DND-41 (cell line): ENCODE measurements at regions not wholly inside any gene's neighbourhood (a gene's known extent, or its start where the extent isn't known, plus 50 kb on each side); places are given as distances from the start of the nearest gene placed in this dataset.

ENCODE experiments used
- ATAC-seq: fragments of 200-7000 bp; cut with Tn5 transposase; 3 replicates; pipeline ENCODE4 v1.9.1; 2021; ENCODE audit warnings: low read depth; ENCODE audit not compliant: insufficient read depth
- DNase-seq: peaks from one replicate; pipeline ENCODE4 v3.0.0-alpha.2; 2020
- H2AFZ ChIP-seq: 2 replicates; pipeline ENCODE4 v1.6.0; 2012; ENCODE audit warnings: low read depth, low read length
- H3K27ac ChIP-seq: 2 replicates; pipeline ENCODE4 v1.5.1; 2012; ENCODE audit warnings: low read length, inconsistent platforms
- H3K27me3 ChIP-seq: fragments of 200-600 bp; sonication (generic); 2 replicates; pipeline ENCODE4 v1.6.0; 2012; ENCODE audit warnings: low read length, mild to moderate bottlenecking, inconsistent platforms; ENCODE audit not compliant: insufficient read depth, poor library complexity
- H3K36me3 ChIP-seq: 2 replicates; pipeline ENCODE4 v1.5.1; 2012; ENCODE audit warnings: low read length, inconsistent platforms; ENCODE audit not compliant: insufficient read depth
- H3K4me1 ChIP-seq: 2 replicates; pipeline ENCODE4 v1.5.1; 2012; ENCODE audit warnings: mild to moderate bottlenecking, low read length; ENCODE audit not compliant: insufficient read depth
- H3K4me2 ChIP-seq: 2 replicates; pipeline ENCODE4 v1.6.0; 2012; ENCODE audit warnings: mild to moderate bottlenecking, moderate library complexity, low read length, inconsistent platforms; ENCODE audit not compliant: insufficient read depth
- H3K4me3 ChIP-seq, 2 experiments: fragments of 200-600 bp in 1 of 2; shearing (Covaris generic) in 1 of 2; 2 replicates each; pipeline ENCODE4 v1.5.1; 2012 to 2016; ENCODE audit warnings: inconsistent platforms in 2 of 2, low read length in 2 of 2, mild to moderate bottlenecking in 2 of 2, low read depth in 1 of 2, moderate library complexity in 1 of 2
- H3K79me2 ChIP-seq: 2 replicates; pipeline ENCODE4 v1.6.0; 2012; ENCODE audit warnings: low read length, inconsistent platforms; ENCODE audit not compliant: insufficient read depth
- H3K9ac ChIP-seq: 2 replicates; pipeline ENCODE4 v1.6.0; 2012; ENCODE audit warnings: low read depth, mild to moderate bottlenecking, inconsistent platforms, low read length, moderate library complexity
- H3K9me3 ChIP-seq: 2 replicates; pipeline ENCODE4 v1.5.1; 2012; ENCODE audit warnings: low read length, moderate library complexity, mild to moderate bottlenecking, inconsistent platforms; ENCODE audit not compliant: insufficient read depth, severe bottlenecking
- H4K20me1 ChIP-seq: 2 replicates; pipeline ENCODE4 v1.6.0; 2012; ENCODE audit warnings: low read length; ENCODE audit not compliant: insufficient read depth
- EZH2 ChIP-seq: IDR thresholded peaks from 3 replicates; pipeline ENCODE4 v1.6.1; 2012; ENCODE audit warnings: borderline replicate concordance, low read depth, mild to moderate bottlenecking, moderate library complexity, low read length, inconsistent platforms; ENCODE audit not compliant: severe bottlenecking
- TF ChIP-seq, protein P1 (sequence below): IDR thresholded peaks from 2 replicates; pipeline ENCODE4 v1.5.1; 2012; ENCODE audit warnings: borderline replicate concordance, low read length, moderate library complexity, mild to moderate bottlenecking; ENCODE audit not compliant: poor library complexity, severe bottlenecking; ENCODE audit errors: extremely low read depth

DNA sequence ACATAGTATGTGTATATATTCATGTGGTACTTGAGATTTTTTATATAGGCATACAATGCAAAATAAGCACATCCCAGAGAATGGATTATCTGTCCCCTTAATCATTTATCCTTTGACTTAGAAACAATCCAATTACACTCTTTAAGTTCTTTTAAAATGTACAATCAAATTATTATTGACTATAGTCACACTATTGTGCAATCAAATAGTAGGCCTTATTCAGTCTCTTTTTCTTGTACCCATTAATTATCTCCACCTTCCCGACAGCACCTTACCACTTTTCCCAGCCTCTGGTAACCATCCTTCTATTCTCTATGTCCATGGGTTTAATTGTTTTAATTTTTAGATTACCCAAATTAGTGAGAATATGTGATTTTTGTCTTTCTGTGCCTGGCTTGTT is 914.1 kb downstream of the CCDC85A start:
- Histone ChIP-seq H3K36me3 (no peaks in the 10 kb centered on the region), H3K27ac (no peak overlapping the region), H3K4me1 (no peaks in the 10 kb centered on the region), H3K4me2 (no peak overlapping the region), H3K9me3 (no peaks in the 10 kb centered on the region), H3K79me2 (no peaks in the 10 kb centered on the region), H4K20me1 (no peaks in the 10 kb centered on the region), H3K4me3 (no peak overlapping the region), H3K27me3 (no peaks in the 10 kb centered on the region), H3K9ac (no peak overlapping the region), H2AFZ (no peak overlapping the region)
- ATAC-seq (no peak), DNase-seq (no peak)
- TF ChIP-seq, protein P1, sequence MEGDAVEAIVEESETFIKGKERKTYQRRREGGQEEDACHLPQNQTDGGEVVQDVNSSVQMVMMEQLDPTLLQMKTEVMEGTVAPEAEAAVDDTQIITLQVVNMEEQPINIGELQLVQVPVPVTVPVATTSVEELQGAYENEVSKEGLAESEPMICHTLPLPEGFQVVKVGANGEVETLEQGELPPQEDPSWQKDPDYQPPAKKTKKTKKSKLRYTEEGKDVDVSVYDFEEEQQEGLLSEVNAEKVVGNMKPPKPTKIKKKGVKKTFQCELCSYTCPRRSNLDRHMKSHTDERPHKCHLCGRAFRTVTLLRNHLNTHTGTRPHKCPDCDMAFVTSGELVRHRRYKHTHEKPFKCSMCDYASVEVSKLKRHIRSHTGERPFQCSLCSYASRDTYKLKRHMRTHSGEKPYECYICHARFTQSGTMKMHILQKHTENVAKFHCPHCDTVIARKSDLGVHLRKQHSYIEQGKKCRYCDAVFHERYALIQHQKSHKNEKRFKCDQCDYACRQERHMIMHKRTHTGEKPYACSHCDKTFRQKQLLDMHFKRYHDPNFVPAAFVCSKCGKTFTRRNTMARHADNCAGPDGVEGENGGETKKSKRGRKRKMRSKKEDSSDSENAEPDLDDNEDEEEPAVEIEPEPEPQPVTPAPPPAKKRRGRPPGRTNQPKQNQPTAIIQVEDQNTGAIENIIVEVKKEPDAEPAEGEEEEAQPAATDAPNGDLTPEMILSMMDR: no peak
- TF ChIP-seq EZH2: no peak

DNA sequence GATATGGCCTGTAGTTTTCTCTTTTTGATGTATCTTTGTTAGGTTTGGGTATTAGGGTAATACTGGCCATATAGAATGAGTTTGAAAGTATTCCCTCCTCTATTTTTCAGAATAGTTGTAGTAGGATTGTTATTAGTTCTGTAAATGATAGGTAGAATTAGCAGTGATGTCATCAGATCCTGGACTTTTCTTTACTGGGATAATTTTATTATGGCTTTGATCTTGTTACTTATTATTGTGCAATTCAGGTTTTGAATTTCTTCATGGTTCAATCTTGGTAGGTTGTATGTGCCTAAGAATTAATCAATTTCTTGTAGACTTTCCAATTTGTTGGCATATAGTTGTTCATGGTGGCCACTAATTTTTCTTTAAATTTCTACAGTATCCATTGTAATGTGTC is 916.6 kb downstream of the CCDC85A start:
- Histone ChIP-seq H2AFZ (no peak overlapping the region), H3K4me1 (no peaks in the 10 kb centered on the region), H3K9me3 (no peaks in the 10 kb centered on the region), H3K79me2 (no peaks in the 10 kb centered on the region), H3K4me3 (no peak overlapping the region), H3K4me2 (no peak overlapping the region), H3K27ac (no peak overlapping the region), H3K36me3 (no peaks in the 10 kb centered on the region), H3K9ac (no peak overlapping the region), H4K20me1 (no peaks in the 10 kb centered on the region), H3K27me3 (no peaks in the 10 kb centered on the region)
- TF ChIP-seq EZH2: no peak
- TF ChIP-seq, protein P1: no peak
- ATAC-seq: no peak
- no peak for DNase-seq

DNA sequence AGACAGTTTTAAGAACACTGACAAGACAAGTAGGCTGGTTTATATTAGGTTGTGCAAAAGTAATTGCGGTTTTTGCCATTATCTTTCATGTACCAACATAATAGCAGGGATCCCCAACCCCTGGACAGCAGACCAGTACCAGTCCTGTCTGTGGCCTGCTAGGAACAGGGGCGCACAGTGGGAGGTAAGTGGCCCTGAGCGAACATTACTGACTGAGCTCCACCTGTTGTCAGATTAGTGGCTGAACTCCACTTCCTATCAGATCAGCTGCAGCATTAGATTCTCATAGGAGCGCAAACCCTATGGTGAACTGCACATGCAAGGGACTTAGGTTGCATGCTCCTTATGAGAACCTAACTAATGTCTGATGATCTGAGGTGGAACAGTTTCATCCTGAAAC is 921.9 kb downstream of the CCDC85A start:
- Histone ChIP-seq H3K4me1 (no peaks in the 10 kb centered on the region), H3K79me2 (no peaks in the 10 kb centered on the region), H3K9ac (no peak overlapping the region), H3K4me3 (no peak overlapping the region), H2AFZ (no peak overlapping the region), H3K4me2 (no peak overlapping the region), H4K20me1 (no peaks in the 10 kb centered on the region), H3K36me3 (no peaks in the 10 kb centered on the region), H3K27me3 (no peaks in the 10 kb centered on the region), H3K9me3 (no peaks in the 10 kb centered on the region), H3K27ac (no peak overlapping the region)
- no peak for DNase-seq
- ATAC-seq: no peak
- TF ChIP-seq, protein P1: no peak
- TF ChIP-seq EZH2: no peak

DNA sequence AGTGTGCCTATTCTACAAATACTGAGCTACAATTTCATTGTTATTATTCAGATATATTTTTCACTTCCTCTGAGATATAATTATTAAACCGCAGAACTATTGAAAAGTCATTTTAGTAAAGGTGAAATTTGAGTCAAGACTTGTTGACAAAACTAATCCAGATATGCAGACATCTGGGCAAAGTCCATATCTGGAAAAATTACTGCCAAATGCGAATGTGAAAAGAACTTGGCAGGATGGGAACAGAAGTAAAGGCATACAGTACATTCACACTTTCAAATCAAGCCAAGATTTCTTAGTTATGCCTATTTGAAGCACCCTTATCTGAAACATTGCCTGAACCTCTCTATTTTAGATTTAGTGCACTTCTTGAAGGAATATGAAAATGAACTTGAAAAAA is 923.6 kb downstream of the CCDC85A start:
- Histone ChIP-seq H3K27ac (no peak overlapping the region), H3K36me3 (no peaks in the 10 kb centered on the region), H3K9me3 (no peaks in the 10 kb centered on the region), H3K27me3 (no peaks in the 10 kb centered on the region), H4K20me1 (no peaks in the 10 kb centered on the region), H3K4me2 (no peak overlapping the region), H3K4me1 (no peaks in the 10 kb centered on the region), H3K4me3 (no peak overlapping the region), H3K79me2 (no peaks in the 10 kb centered on the region), H2AFZ (no peak overlapping the region), H3K9ac (no peak overlapping the region)
- DNase-seq (no peak), ATAC-seq (no peak)
- TF ChIP-seq, protein P1: no peak
- no peak for TF ChIP-seq EZH2
